ENCODE measurements at regions not wholly inside any gene's neighbourhood (a gene's known extent, or its start where the extent isn't known, plus 50 kb on each side); places are given as distances from the start of the nearest gene placed in this dataset.

GRCh38 chr13:76471486-76471885, 414.7 kb downstream of the KCTD12 start:
- TF ChIP-seq POLR2A (IDR thresholded peaks at IDR 0.05; ENCODE audit: low read depth, low read length) (no peak), POLR2AphosphoS5 (IDR thresholded peaks at IDR 0.05; ENCODE audit: low read depth, low read length) (no peak)
